SU-DHL-6 (cell line): ENCODE measurements at regions not wholly inside any gene's neighbourhood (a gene's known extent, or its start where the extent isn't known, plus 50 kb on each side); places are given as distances from the start of the nearest gene placed in this dataset.

ENCODE experiments used
- CTCF ChIP-seq: fragments of 200-600 bp; sonication (generic); IDR thresholded peaks from one replicate; pipeline ENCODE4 v1.5.1; 2017; ENCODE audit warnings: antibody characterized with exemption, mild to moderate bottlenecking, low read length, moderate library complexity; ENCODE audit not compliant: insufficient read depth, poor library complexity, severe bottlenecking
- EZH2phosphoT487 ChIP-seq: fragments of 200-600 bp; sonication (generic), shearing (Covaris generic); conservative IDR thresholded peaks from 2 replicates; pipeline ENCODE4 v1.6.1; 2018; ENCODE audit warnings: mild to moderate bottlenecking, antibody characterized with exemption, low read length, moderate library complexity, mixed read lengths

GRCh38 chr2:206379266-206379665 lies 64.1 kb upstream of the ADAM23 start:
- no peak for TF ChIP-seq CTCF
- TF ChIP-seq EZH2phosphoT487, result no peak
